K562 (cell line): ENCODE measurements at regions not wholly inside any gene's neighbourhood (a gene's known extent, or its start where the extent isn't known, plus 50 kb on each side); places are given as distances from the start of the nearest gene placed in this dataset.

ENCODE experiments used
- ATAC-seq: fragments of 200-7000 bp; cut with Tn5 transposase; 3 replicates; pipeline ENCODE4 v1.9.1; 2020; ENCODE audit warnings: moderate library complexity
- BruUV-seq: library from RNA; stranded (reverse); fragments of 400-500 nt; replicated peaks from 2 replicates; lab custom pipeline; 2021; lab: Mats Ljungman, UMichigan
- CTCF ChIA-PET: fragments of 300-600 bp; formaldehyde crosslinking; extraction: SDS; loops from one replicate; lab custom pipeline; 2021; ENCODE audit warnings: low intra/inter-chr PET ratio; lab: Yijun Ruan, JAX
- POLR2A ChIA-PET: fragments of 300-600, 350-650 bp; sonication (Branson Sonifier 250); formaldehyde crosslinking; extraction: SDS; loops from one replicate; lab custom pipeline; 2021; ENCODE audit warnings: antibody characterized with exemption, inconsistent platforms; lab: Yijun Ruan, JAX
- DNase-seq, 4 experiments: peaks; one replicate each; pipeline versions ENCODE4 v3.0.0 to v3.0.0-alpha.2; 2011 to 2018; ENCODE audit warnings: low spot score in 3 of 4, mixed read lengths in 3 of 4; ENCODE audit errors: extremely low read depth in 1 of 4
- FAIRE-seq: peaks from 2 replicates; lab custom pipeline; 2011; peaks lifted over from hg19 to GRCh38; lab: Jason Lieb, UNC
- H2AFZ ChIP-seq: 2 replicates; pipeline ENCODE4 v1.6.0; 2011; ENCODE audit warnings: low read depth, low read length, control low read depth, inconsistent platforms
- H3K27ac ChIP-seq: fragments of 200-600 bp; 3 replicates; pipeline ENCODE4 v1.8.0; 2011; ENCODE audit warnings: low read depth, mild to moderate bottlenecking, control low read depth, inconsistent platforms, low read length, moderate library complexity, mixed read lengths; ENCODE audit errors: extremely low read depth
- H3K27me3 ChIP-seq, 2 experiments: fragments of 300-600 bp in 1 of 2; 2 replicates in 1 of 2; 3 replicates in 1 of 2; pipeline versions ENCODE4 v1.6.0 to v1.8.0; 2011; ENCODE audit warnings: inconsistent platforms in 2 of 2, low read length in 2 of 2, mild to moderate bottlenecking in 1 of 2, mixed read lengths in 1 of 2, moderate library complexity in 1 of 2; ENCODE audit not compliant: control insufficient read depth in 2 of 2, insufficient read depth in 2 of 2
- H3K36me3 ChIP-seq: fragments of 300-600 bp; 3 replicates; pipeline ENCODE4 v1.8.0; 2011; ENCODE audit warnings: mild to moderate bottlenecking, low read length, inconsistent platforms; ENCODE audit not compliant: control insufficient read depth, insufficient read depth
- H3K4me1 ChIP-seq, 2 experiments: fragments of 200-600 bp in 1 of 2; replicated peaks in 1 of 2; 2 replicates in 1 of 2; 3 replicates in 1 of 2; pipeline versions ENCODE4 v1.5.1 to v1.8.0; 2011; ENCODE audit warnings: inconsistent platforms in 2 of 2, low read length in 2 of 2, mild to moderate bottlenecking in 1 of 2, mixed read lengths in 1 of 2, moderate library complexity in 1 of 2; ENCODE audit not compliant: control insufficient read depth in 2 of 2, insufficient read depth in 2 of 2
- H3K4me2 ChIP-seq: 2 replicates; pipeline ENCODE4 v1.6.1; 2011; ENCODE audit warnings: low read length, control low read depth, inconsistent platforms, mixed read lengths; ENCODE audit not compliant: insufficient read depth
- H3K4me3 ChIP-seq: fragments of 200-600 bp; sonication (generic), shearing (Covaris generic); 2 replicates; pipeline ENCODE4 v1.5.1; 2016; ENCODE audit warnings: control low read depth, inconsistent platforms
- H3K79me2 ChIP-seq: fragments of 200-600 bp; 3 replicates; pipeline ENCODE4 v1.8.0; 2011; ENCODE audit warnings: low read length, inconsistent platforms; ENCODE audit not compliant: control insufficient read depth, insufficient read depth
- H3K9ac ChIP-seq, 2 experiments: 2 replicates each; pipeline versions ENCODE4 v1.6.0 to v1.6.1; 2011; ENCODE audit warnings: low read depth in 2 of 2, low read length in 2 of 2, control low read depth in 1 of 2, inconsistent platforms in 1 of 2, mild to moderate bottlenecking in 1 of 2, mixed read lengths in 1 of 2; ENCODE audit not compliant: insufficient read depth in 1 of 2
- H3K9me1 ChIP-seq: one replicate; pipeline ENCODE4 v1.6.0; 2011; ENCODE audit warnings: inconsistent platforms, mild to moderate bottlenecking, low read length, moderate library complexity; ENCODE audit not compliant: control insufficient read depth, insufficient read depth
- H3K9me3 ChIP-seq: replicated peaks from 2 replicates; pipeline ENCODE4 v1.5.1; 2011; ENCODE audit warnings: low read depth, low read length, inconsistent platforms; ENCODE audit not compliant: control insufficient read depth, insufficient read depth
- H4K20me1 ChIP-seq: replicated peaks from 2 replicates; pipeline ENCODE4 v1.6.1; 2011; ENCODE audit warnings: low read length, inconsistent platforms, mixed read lengths; ENCODE audit not compliant: control insufficient read depth, insufficient read depth
- ADNP ChIP-seq: fragments of 200-800 bp; sonication (Bioruptor generic); IDR thresholded peaks from 2 replicates; pipeline ENCODE4 v1.6.1; 2016; ENCODE audit warnings: missing genetic modification characterization, missing compliant biosample characterization
- AFF1 ChIP-seq, 2 experiments: fragments of 450-650 bp; IDR thresholded peaks; 2 replicates each; pipeline ENCODE4 v1.6.1; 2018; ENCODE audit warnings: mild to moderate bottlenecking in 2 of 2, low read depth in 1 of 2; ENCODE audit not compliant: partially characterized antibody in 2 of 2
- ARID3B ChIP-seq: fragments of 250-450 bp; sonication (Bioruptor Pico); IDR thresholded peaks from 2 replicates; pipeline ENCODE4 v1.4.0; 2020; ENCODE audit warnings: borderline replicate concordance
- KDM2B ChIP-seq: fragments of 250-450 bp; sonication (Bioruptor Pico); IDR thresholded peaks from 2 replicates; pipeline ENCODE4 v1.8.0; 2021; ENCODE audit warnings: mild to moderate bottlenecking, moderate library complexity
- MECOM ChIP-seq: fragments of 250-450 bp; sonication (Bioruptor Pico); IDR thresholded peaks from 2 replicates; pipeline ENCODE4 v1.8.0; 2022; ENCODE audit warnings: inconsistent platforms
- NONO ChIP-seq, 2 experiments: fragments of 200-400 bp in 1 of 2; fragments of 450-650 bp in 1 of 2; formaldehyde crosslinking in 1 of 2; IDR thresholded peaks; 2 replicates each; pipeline ENCODE4 v1.6.1; 2017; ENCODE audit warnings: low read depth in 2 of 2, mild to moderate bottlenecking in 2 of 2, moderate library complexity in 2 of 2, low read length in 1 of 2
- POLR2A ChIP-seq: fragments of 450-650 bp; conservative IDR thresholded peaks from 2 replicates; pipeline ENCODE4 v1.6.1; 2016
- ZFP30 ChIP-seq: fragments of 250-450 bp; sonication (Bioruptor Pico); IDR thresholded peaks from 2 replicates; pipeline ENCODE4 v1.8.0; 2022; ENCODE audit warnings: moderate library complexity, mild to moderate bottlenecking, inconsistent platforms, borderline replicate concordance
- ZNF143 ChIP-seq: sonication (generic); formaldehyde crosslinking; IDR thresholded peaks from 2 replicates; pipeline ENCODE4 v1.9.0; 2022; ENCODE audit warnings: mild to moderate bottlenecking, missing genetic modification reagents
- ZNF668 ChIP-seq: fragments of 250-450 bp; sonication (Bioruptor Pico); IDR thresholded peaks from 2 replicates; pipeline ENCODE4 v1.8.0; 2022; ENCODE audit warnings: mild to moderate bottlenecking, inconsistent platforms
- ZNF717 ChIP-seq: fragments of 250-450 bp; sonication (Bioruptor Pico); IDR thresholded peaks from 2 replicates; pipeline ENCODE4 v1.5.0; 2021
- ZNF778 ChIP-seq: fragments of 450-650 bp; formaldehyde crosslinking; IDR thresholded peaks from 2 replicates; pipeline ENCODE4 v1.4.0; 2020; ENCODE audit warnings: mild to moderate bottlenecking, moderate library complexity
- WGBS: fragments of 100-300 bp; shearing (Covaris generic); methylation state at CpG from one replicate; pipeline ENCODE4 v1.1.6; 2016; ENCODE audit warnings: low coverage, mixed read lengths; ENCODE audit not compliant: insufficient coverage; ENCODE audit errors: missing lambda C conversion rate; 5-methylcytosine and 5-hydroxymethylcytosine counted together
- in situ Hi-C: fragments of 300-500 bp; cut with MboI; formaldehyde crosslinking; loops from 4 replicates; pipeline ENCODE4 v1.15.0; 2018; ENCODE audit warnings: inconsistent platforms, mixed read lengths
- intact Hi-C: fragments of 100-400 bp; cut with micrococcal nuclease; formaldehyde crosslinking; loops from 2 replicates; pipeline ENCODE4 v1.14.2; 2022

GRCh38 chr18:73787316-73787715 is 360.3 kb downstream of the FBXO15 start:
- BruUV-seq, result no TSS peak
- H4K20me1 ChIP-seq, result no peaks in the 10 kb centered on the region
- H3K79me2 ChIP-seq, result no peaks in the 10 kb centered on the region
- no peak overlapping the region for H3K9ac ChIP-seq
- 0% methylated on average over 5 of the region's 5 CpGs for WGBS
- no peaks in the 10 kb centered on the region for H3K9me1 ChIP-seq
- H3K9me3 ChIP-seq, result no peaks in the 10 kb centered on the region
- no peak overlapping the region for H3K27ac ChIP-seq
- TF ChIP-seq ADNP, result no peak
- no peak overlapping the region for H3K4me2 ChIP-seq
- no peak overlapping the region for H3K4me3 ChIP-seq
- intact Hi-C loops (no loop called here), in situ Hi-C loops (no loop called here)
- ChIA-PET POLR2A (no interaction called here), CTCF (no interaction called here)
- no peaks in the 10 kb centered on the region for H3K36me3 ChIP-seq
- FAIRE-seq (no peak), ATAC-seq (no peak), DNase-seq (no peak)
- H3K4me1 ChIP-seq, result no peaks in the 10 kb centered on the region
- no peak overlapping the region for H2AFZ ChIP-seq
- H3K27me3 ChIP-seq, result no peaks in the 10 kb centered on the region

- Histone ChIP-seq H3K27me3 (no peaks in the 10 kb centered on the region), H3K9me1 (no peaks in the 10 kb centered on the region), H4K20me1 (no peaks in the 10 kb centered on the region), H3K27ac (no peak overlapping the region), H3K9me3 (no peaks in the 10 kb centered on the region), H3K4me3 (no peak overlapping the region), H3K4me1 (no peaks in the 10 kb centered on the region), H3K9ac (no peak overlapping the region), H2AFZ (no peak overlapping the region)
- FAIRE-seq (no peak), DNase-seq (no peak), ATAC-seq (no peak)
- no TSS peak for BruUV-seq
- intact Hi-C loops, result no loop called here
- no peak for TF ChIP-seq MECOM (CRISPR knock-in tag)
- TF ChIP-seq ZNF778 (CRISPR knock-in tag), result no peak
- TF ChIP-seq ZNF717 (CRISPR knock-in tag), result no peak
- TF ChIP-seq ZFP30 (CRISPR knock-in tag), result no peak
- no peak for TF ChIP-seq ZNF143 (CRISPR knock-in tag)
- TF ChIP-seq KDM2B, result no peak
- no peak for TF ChIP-seq AFF1 (IDR thresholded peaks at IDR 0.05; ENCODE audit: low read depth in 1 of 2, partially characterized antibody in 2 of 2)
- TF ChIP-seq ARID3B (CRISPR knock-in tag), result no peak
- no peak for TF ChIP-seq NONO (IDR thresholded peaks at IDR 0.05; ENCODE audit: low read depth in 2 of 2, low read length in 1 of 2)
- TF ChIP-seq ZNF668 (CRISPR knock-in tag), result no peak
- TF ChIP-seq POLR2A, result no peak
- TF ChIP-seq, all 486 proteins: peak for 0
- in situ Hi-C loops, result no loop called here
- no peak overlapping the region for H3K4me2 ChIP-seq
- no peaks in the 10 kb centered on the region for H3K79me2 ChIP-seq
- POLR2A ChIA-PET, result no interaction called here
- CTCF ChIA-PET, result no interaction called here
- H3K36me3 ChIP-seq, result no peaks in the 10 kb centered on the region
- 0% methylated on average over 1 of the region's 1 CpG for WGBS
Measured at GRCh38 chr18:73785300-73785699, 362.3 kb downstream of the FBXO15 start.
